PC-9 (cell line): ENCODE measurements at regions not wholly inside any gene's neighbourhood (a gene's known extent, or its start where the extent isn't known, plus 50 kb on each side); places are given as distances from the start of the nearest gene placed in this dataset.

ENCODE experiments used
- EZH2 ChIP-seq: fragments of 200-600 bp; sonication (generic); IDR thresholded peaks from 2 replicates; pipeline ENCODE4 v1.8.0; 2017; ENCODE audit warnings: antibody characterized with exemption, low read depth
- TF ChIP-seq, protein P1 (sequence below): fragments of 200-600 bp; sonication (generic); conservative IDR thresholded peaks from 2 replicates; pipeline ENCODE4 v1.6.1; 2017; ENCODE audit warnings: mixed run types, antibody characterized with exemption, mild to moderate bottlenecking, moderate library complexity

DNA sequence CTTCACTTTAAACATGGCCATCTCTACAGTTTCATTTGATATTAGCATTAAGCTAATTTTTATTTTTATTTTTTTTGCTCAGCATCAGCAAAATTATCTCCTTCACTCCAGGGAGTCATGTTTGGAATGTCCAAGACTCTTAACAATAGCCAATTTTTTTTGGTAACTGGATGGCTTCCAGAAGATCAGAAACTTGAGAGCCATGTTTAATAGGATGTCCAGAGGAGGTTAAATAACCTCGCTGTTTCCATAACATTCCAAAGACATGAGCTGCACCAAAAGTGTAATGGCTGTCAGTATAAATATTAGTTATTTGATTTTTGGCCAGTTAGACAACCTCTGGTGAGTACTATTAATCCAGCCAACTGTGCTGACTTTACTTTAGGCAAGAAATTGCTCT lies 80.7 kb downstream of the DNTTIP2 start:
- TF ChIP-seq, protein P1, sequence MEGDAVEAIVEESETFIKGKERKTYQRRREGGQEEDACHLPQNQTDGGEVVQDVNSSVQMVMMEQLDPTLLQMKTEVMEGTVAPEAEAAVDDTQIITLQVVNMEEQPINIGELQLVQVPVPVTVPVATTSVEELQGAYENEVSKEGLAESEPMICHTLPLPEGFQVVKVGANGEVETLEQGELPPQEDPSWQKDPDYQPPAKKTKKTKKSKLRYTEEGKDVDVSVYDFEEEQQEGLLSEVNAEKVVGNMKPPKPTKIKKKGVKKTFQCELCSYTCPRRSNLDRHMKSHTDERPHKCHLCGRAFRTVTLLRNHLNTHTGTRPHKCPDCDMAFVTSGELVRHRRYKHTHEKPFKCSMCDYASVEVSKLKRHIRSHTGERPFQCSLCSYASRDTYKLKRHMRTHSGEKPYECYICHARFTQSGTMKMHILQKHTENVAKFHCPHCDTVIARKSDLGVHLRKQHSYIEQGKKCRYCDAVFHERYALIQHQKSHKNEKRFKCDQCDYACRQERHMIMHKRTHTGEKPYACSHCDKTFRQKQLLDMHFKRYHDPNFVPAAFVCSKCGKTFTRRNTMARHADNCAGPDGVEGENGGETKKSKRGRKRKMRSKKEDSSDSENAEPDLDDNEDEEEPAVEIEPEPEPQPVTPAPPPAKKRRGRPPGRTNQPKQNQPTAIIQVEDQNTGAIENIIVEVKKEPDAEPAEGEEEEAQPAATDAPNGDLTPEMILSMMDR = no peak
- no peak for TF ChIP-seq EZH2
